ENCODE measurements at regions not wholly inside any gene's neighbourhood (a gene's known extent, or its start where the extent isn't known, plus 50 kb on each side); places are given as distances from the start of the nearest gene placed in this dataset.

- TF ChIP-seq CTCF (optimal IDR thresholded peaks at IDR 0.05 in 1 of 3, IDR thresholded peaks at IDR 0.05 in 1 of 3, conservative IDR thresholded peaks at IDR 0.05 in 1 of 3; ENCODE audit: extremely low read depth in 1 of 3, insufficient read depth in 2 of 3, low read length in 3 of 3), result no peak
- no peak for TF ChIP-seq EZH2 (IDR thresholded peaks at IDR 0.05; ENCODE audit: low read length)
These were observed 51.1 kb upstream of the RBM15 start for GRCh38 chr1:110288111-110288510.
